H1 (cell line): ENCODE measurements at regions not wholly inside any gene's neighbourhood (a gene's known extent, or its start where the extent isn't known, plus 50 kb on each side); places are given as distances from the start of the nearest gene placed in this dataset.

ENCODE experiments used
- CTCF ChIA-PET: fragments of 300-600 bp; sonication (Branson Sonifier 250); formaldehyde crosslinking; loops from one replicate; lab custom pipeline; 2021; ENCODE audit not compliant: partially characterized antibody; lab: Charles Lee
- POLR2A ChIA-PET: fragments of 300-600 bp; sonication (Branson Sonifier 250); formaldehyde crosslinking; loops from one replicate; lab custom pipeline; 2021; ENCODE audit warnings: inconsistent platforms; ENCODE audit not compliant: partially characterized antibody; lab: Charles Lee
- DNase-seq, 2 experiments: peaks; one replicate each; pipeline versions ENCODE4 v3.0.0 to v3.0.0-alpha.2; 2010 to 2022; ENCODE audit warnings: low spot score in 2 of 2, low read depth in 1 of 2, mixed read lengths in 1 of 2
- FAIRE-seq: peaks from 2 replicates; lab custom pipeline; 2011; peaks lifted over from hg19 to GRCh38; lab: Jason Lieb, UNC
- H2AFZ ChIP-seq: 2 replicates; pipeline ENCODE4 v1.8.1; 2012; ENCODE audit warnings: low read length, inconsistent platforms
- H2AK5ac ChIP-seq: 2 replicates; pipeline ENCODE4 v1.6.1; 2013; ENCODE audit warnings: low read depth, low read length
- H2BK120ac ChIP-seq: replicated peaks from 2 replicates; pipeline ENCODE3; 2013; ENCODE audit warnings: low read depth, low read length, inconsistent platforms
- H2BK12ac ChIP-seq: 2 replicates; pipeline ENCODE4 v1.6.1; 2013; ENCODE audit warnings: low read depth, low read length
- H2BK15ac ChIP-seq: 2 replicates; pipeline ENCODE4 v1.6.1; 2013; ENCODE audit warnings: low read length
- H2BK20ac ChIP-seq: 2 replicates; pipeline ENCODE4 v1.6.1; 2013; ENCODE audit warnings: low read length
- H2BK5ac ChIP-seq: 2 replicates; pipeline ENCODE4 v1.6.1; 2013; ENCODE audit warnings: low read depth, low read length
- H3K14ac ChIP-seq: 2 replicates; pipeline ENCODE4 v1.6.1; 2013; ENCODE audit warnings: inconsistent platforms; ENCODE audit not compliant: insufficient read length
- H3K18ac ChIP-seq: 2 replicates; pipeline ENCODE4 v1.6.1; 2013; ENCODE audit warnings: low read length; ENCODE audit errors: extremely low read depth
- H3K23ac ChIP-seq: 2 replicates; pipeline ENCODE4 v1.6.1; 2013; ENCODE audit warnings: inconsistent platforms; ENCODE audit not compliant: insufficient read length
- H3K23me2 ChIP-seq: 2 replicates; pipeline ENCODE4 v1.6.1; 2013; ENCODE audit warnings: low read depth, low read length
- H3K27ac ChIP-seq: 2 replicates; pipeline ENCODE4 v1.6.1; 2011; ENCODE audit warnings: low read depth, low read length, inconsistent platforms
- H3K27me3 ChIP-seq, 4 experiments: replicated peaks in 1 of 4; 1 replicate in 1 of 4; 2 replicates in 3 of 4; pipeline versions ENCODE4 v1.6.1 to v1.8.1; 2011 to 2013; ENCODE audit warnings: low read length in 3 of 4, mild to moderate bottlenecking in 3 of 4, inconsistent platforms in 2 of 4, mixed read lengths in 2 of 4, moderate library complexity in 1 of 4; ENCODE audit not compliant: control insufficient read depth in 3 of 4, insufficient read depth in 3 of 4; ENCODE audit errors: extremely low read depth in 1 of 4
- H3K36me3 ChIP-seq, 4 experiments: 2 replicates each; pipeline versions ENCODE4 v1.6.1 to v1.8.1; 2011 to 2013; ENCODE audit warnings: mild to moderate bottlenecking in 4 of 4, low read length in 3 of 4, moderate library complexity in 2 of 4, control low read depth in 1 of 4, inconsistent platforms in 1 of 4; ENCODE audit not compliant: insufficient read depth in 4 of 4, control insufficient read depth in 2 of 4
- H3K4ac ChIP-seq: replicated peaks from 2 replicates; pipeline ENCODE3; 2013; ENCODE audit warnings: low read length, low read depth, mixed read lengths, inconsistent platforms; ENCODE audit not compliant: insufficient read length
- H3K4me1 ChIP-seq, 4 experiments: replicated peaks in 1 of 4; 1 replicate in 1 of 4; 2 replicates in 3 of 4; pipeline versions ENCODE4 v1.6.1 to v1.8.1; 2011 to 2013; ENCODE audit warnings: low read length in 3 of 4, inconsistent platforms in 2 of 4, mixed read lengths in 1 of 4; ENCODE audit not compliant: insufficient read depth in 4 of 4, control insufficient read depth in 3 of 4
- H3K4me2 ChIP-seq, 2 experiments: 2 replicates each; pipeline versions ENCODE4 v1.6.1 to v1.8.1; 2011 to 2013; ENCODE audit warnings: low read depth in 2 of 2, low read length in 2 of 2, control low read depth in 1 of 2, inconsistent platforms in 1 of 2, mild to moderate bottlenecking in 1 of 2; ENCODE audit not compliant: insufficient read depth in 1 of 2
- H3K4me3 ChIP-seq, 4 experiments: fragments of 200-600, 300-600 bp in 1 of 4; sonication (generic), shearing (Covaris generic), sonication (Bioruptor Twin) in 1 of 4; 2 replicates each; pipeline versions ENCODE4 v1.5.1 to v1.8.1; 2011 to 2016; ENCODE audit warnings: low read length in 4 of 4, low read depth in 3 of 4, control low read depth in 2 of 4, inconsistent platforms in 2 of 4, mild to moderate bottlenecking in 2 of 4, mixed read lengths in 1 of 4, moderate library complexity in 1 of 4; ENCODE audit not compliant: insufficient read depth in 2 of 4; ENCODE audit errors: extremely low read depth in 1 of 4
- H3K56ac ChIP-seq: replicated peaks from 2 replicates; pipeline ENCODE3; 2013; ENCODE audit warnings: low read depth, mild to moderate bottlenecking, mixed read lengths, low read length, inconsistent platforms; ENCODE audit not compliant: insufficient read length
- H3K79me1 ChIP-seq: 2 replicates; pipeline ENCODE4 v1.6.1; 2013; ENCODE audit warnings: low read depth, low read length, control low read depth
- H3K79me2 ChIP-seq, 2 experiments: 2 replicates each; pipeline versions ENCODE4 v1.6.1 to v1.8.1; 2012 to 2013; ENCODE audit warnings: low read length in 2 of 2, mild to moderate bottlenecking in 2 of 2, inconsistent platforms in 1 of 2; ENCODE audit not compliant: insufficient read depth in 2 of 2, control insufficient read depth in 1 of 2
- H3K9ac ChIP-seq, 4 experiments: replicated peaks in 1 of 4; 1 replicate in 1 of 4; 2 replicates in 3 of 4; pipeline versions ENCODE4 v1.6.1 to v1.8.1; 2011 to 2013; ENCODE audit warnings: low read depth in 3 of 4, low read length in 3 of 4, control low read depth in 2 of 4, mild to moderate bottlenecking in 2 of 4, moderate library complexity in 2 of 4, inconsistent platforms in 1 of 4; ENCODE audit errors: extremely low read depth in 1 of 4
- H3K9me3 ChIP-seq, 2 experiments: 2 replicates each; pipeline versions ENCODE4 v1.6.1 to v1.8.1; 2012 to 2013; ENCODE audit warnings: mild to moderate bottlenecking in 2 of 2, moderate library complexity in 2 of 2, control low read depth in 1 of 2, inconsistent platforms in 1 of 2, low read depth in 1 of 2, low read length in 1 of 2, mixed read lengths in 1 of 2; ENCODE audit not compliant: insufficient read depth in 2 of 2
- H4K20me1 ChIP-seq, 2 experiments: replicated peaks in 1 of 2; 2 replicates each; pipeline versions ENCODE3 to v1.8.1; 2011 to 2013; ENCODE audit warnings: inconsistent platforms in 2 of 2, low read length in 2 of 2, mild to moderate bottlenecking in 1 of 2; ENCODE audit not compliant: insufficient read depth in 2 of 2, control insufficient read depth in 1 of 2
- H4K5ac ChIP-seq: 2 replicates; pipeline ENCODE4 v1.6.1; 2013; ENCODE audit warnings: low read length, low read depth, mixed read lengths, inconsistent platforms; ENCODE audit not compliant: insufficient read length
- H4K8ac ChIP-seq: 2 replicates; pipeline ENCODE4 v1.8.0; 2013; ENCODE audit warnings: mild to moderate bottlenecking, moderate library complexity, low read length, inconsistent platforms; ENCODE audit not compliant: insufficient read depth; ENCODE audit errors: extremely low read depth
- H4K91ac ChIP-seq: replicated peaks from 2 replicates; pipeline ENCODE3; 2013; ENCODE audit warnings: low read length, mixed read lengths, inconsistent platforms; ENCODE audit not compliant: insufficient read length
- ATF3 ChIP-seq: IDR thresholded peaks from 2 replicates; pipeline ENCODE4 v1.6.1; 2011; ENCODE audit warnings: low read depth, mild to moderate bottlenecking, low read length; ENCODE audit not compliant: insufficient read depth
- WGBS, 2 experiments: shearing (Covaris generic) in 1 of 2; methylation state at CpG; one replicate each; pipeline versions ENCODE4 v1.1.6 to v1.1.7; 2013 to 2015; ENCODE audit warnings: low lambda C conversion rate in 2 of 2, mixed read lengths in 2 of 2, inconsistent platforms in 1 of 2, low coverage in 1 of 2, missing lambda C conversion rate in 1 of 2; ENCODE audit not compliant: insufficient replicate concordance in 2 of 2, insufficient coverage in 1 of 2, insufficient read length in 1 of 2; ENCODE audit errors: extremely low coverage in 1 of 2, missing lambda C conversion rate in 1 of 2; 5-methylcytosine and 5-hydroxymethylcytosine counted together

- H3K4me2 ChIP-seq = no peak overlapping the region
- no peak overlapping the region for H3K4me3 ChIP-seq
- TF ChIP-seq ATF3 = no peak
- no peak overlapping the region for H2BK15ac ChIP-seq
- H3K27me3 ChIP-seq = no peaks in the 10 kb centered on the region
- no peak overlapping the region for H2AFZ ChIP-seq
- H3K23me2 ChIP-seq = no peaks in the 10 kb centered on the region
- H4K8ac ChIP-seq = no peak overlapping the region
- WGBS, 2 experiments = 46% methylated on average over 2 of the region's 2 CpGs; no CpG with 5 or more reads in 1 of the 2 experiments
- ChIA-PET CTCF (interaction anchor here (0.6 kb wide), 1 partner anchor 130 kb away, joined by 4 read pairs; no protein-coding TSS in a partner anchor), POLR2A (interaction anchor here (0.5 kb wide), 1 partner anchor 771 kb away, joined by 3 read pairs; no protein-coding TSS in a partner anchor)
- H3K27ac ChIP-seq = no peak overlapping the region
- H3K36me3 ChIP-seq = no peaks in the 10 kb centered on the region
- no peak overlapping the region for H2AK5ac ChIP-seq
- H3K4me1 ChIP-seq = no peaks in the 10 kb centered on the region
- H3K23ac ChIP-seq = no peak overlapping the region
- H3K79me2 ChIP-seq = no peaks in the 10 kb centered on the region
- H3K9ac ChIP-seq = no peak overlapping the region
- H2BK20ac ChIP-seq = no peak overlapping the region
- no peaks in the 10 kb centered on the region for H4K20me1 ChIP-seq
- no peak overlapping the region for H3K4ac ChIP-seq
- H3K79me1 ChIP-seq = no peaks in the 10 kb centered on the region
- H4K5ac ChIP-seq = no peak overlapping the region
- no peak overlapping the region for H3K14ac ChIP-seq
- H4K91ac ChIP-seq = no peak overlapping the region
- no peak overlapping the region for H2BK12ac ChIP-seq
- no peak for DNase-seq
- FAIRE-seq = no peak
- no peak overlapping the region for H3K18ac ChIP-seq
- no peak overlapping the region for H2BK120ac ChIP-seq
- H2BK5ac ChIP-seq = no peak overlapping the region
- peaks cover 5% of the 10 kb centered on the region in 2 experiments; a peak in 1 of 4 replicates for H3K9me3 ChIP-seq
- H3K56ac ChIP-seq = no peak overlapping the region
Observed at GRCh38 chr11:42257534-42257933, 798.1 kb upstream of the LRRC4C start.
